K562 (cell line): ENCODE measurements at regions not wholly inside any gene's neighbourhood (a gene's known extent, or its start where the extent isn't known, plus 50 kb on each side); places are given as distances from the start of the nearest gene placed in this dataset.
"Not testable (repeated sequence)": the region's sequence is repeated elsewhere in the genome, so short reads cannot be mapped to it uniquely, and the experiment has no call there.

Source experiments
- ATAC-seq: fragments of 200-7000 bp; cut with Tn5 transposase; 3 replicates; pipeline ENCODE4 v1.9.1; 2020; ENCODE audit warnings: moderate library complexity
- BruUV-seq: library from RNA; stranded (reverse); fragments of 400-500 nt; replicated peaks from 2 replicates; lab custom pipeline; 2021; lab: Mats Ljungman, UMichigan
- CTCF ChIA-PET: fragments of 300-600 bp; formaldehyde crosslinking; extraction: SDS; loops from one replicate; lab custom pipeline; 2021; ENCODE audit warnings: low intra/inter-chr PET ratio; lab: Yijun Ruan, JAX
- POLR2A ChIA-PET: fragments of 300-600, 350-650 bp; sonication (Branson Sonifier 250); formaldehyde crosslinking; extraction: SDS; loops from one replicate; lab custom pipeline; 2021; ENCODE audit warnings: antibody characterized with exemption, inconsistent platforms; lab: Yijun Ruan, JAX
- DNase-seq, 4 experiments: peaks; one replicate each; pipeline versions ENCODE4 v3.0.0 to v3.0.0-alpha.2; 2011 to 2018; ENCODE audit warnings: low spot score in 3 of 4, mixed read lengths in 3 of 4; ENCODE audit errors: extremely low read depth in 1 of 4
- FAIRE-seq: peaks from 2 replicates; lab custom pipeline; 2011; peaks lifted over from hg19 to GRCh38; lab: Jason Lieb, UNC
- H2AFZ ChIP-seq: 2 replicates; pipeline ENCODE4 v1.6.0; 2011; ENCODE audit warnings: low read depth, low read length, control low read depth, inconsistent platforms
- H3K27ac ChIP-seq: fragments of 200-600 bp; 3 replicates; pipeline ENCODE4 v1.8.0; 2011; ENCODE audit warnings: low read depth, mild to moderate bottlenecking, control low read depth, inconsistent platforms, low read length, moderate library complexity, mixed read lengths; ENCODE audit errors: extremely low read depth
- H3K27me3 ChIP-seq, 2 experiments: fragments of 300-600 bp in 1 of 2; 2 replicates in 1 of 2; 3 replicates in 1 of 2; pipeline versions ENCODE4 v1.6.0 to v1.8.0; 2011; ENCODE audit warnings: inconsistent platforms in 2 of 2, low read length in 2 of 2, mild to moderate bottlenecking in 1 of 2, mixed read lengths in 1 of 2, moderate library complexity in 1 of 2; ENCODE audit not compliant: control insufficient read depth in 2 of 2, insufficient read depth in 2 of 2
- H3K36me3 ChIP-seq: fragments of 300-600 bp; 3 replicates; pipeline ENCODE4 v1.8.0; 2011; ENCODE audit warnings: mild to moderate bottlenecking, low read length, inconsistent platforms; ENCODE audit not compliant: control insufficient read depth, insufficient read depth
- H3K4me1 ChIP-seq, 2 experiments: fragments of 200-600 bp in 1 of 2; replicated peaks in 1 of 2; 2 replicates in 1 of 2; 3 replicates in 1 of 2; pipeline versions ENCODE4 v1.5.1 to v1.8.0; 2011; ENCODE audit warnings: inconsistent platforms in 2 of 2, low read length in 2 of 2, mild to moderate bottlenecking in 1 of 2, mixed read lengths in 1 of 2, moderate library complexity in 1 of 2; ENCODE audit not compliant: control insufficient read depth in 2 of 2, insufficient read depth in 2 of 2
- H3K4me2 ChIP-seq: 2 replicates; pipeline ENCODE4 v1.6.1; 2011; ENCODE audit warnings: low read length, control low read depth, inconsistent platforms, mixed read lengths; ENCODE audit not compliant: insufficient read depth
- H3K4me3 ChIP-seq: fragments of 200-600 bp; sonication (generic), shearing (Covaris generic); 2 replicates; pipeline ENCODE4 v1.5.1; 2016; ENCODE audit warnings: control low read depth, inconsistent platforms
- H3K79me2 ChIP-seq: fragments of 200-600 bp; 3 replicates; pipeline ENCODE4 v1.8.0; 2011; ENCODE audit warnings: low read length, inconsistent platforms; ENCODE audit not compliant: control insufficient read depth, insufficient read depth
- H3K9ac ChIP-seq, 2 experiments: 2 replicates each; pipeline versions ENCODE4 v1.6.0 to v1.6.1; 2011; ENCODE audit warnings: low read depth in 2 of 2, low read length in 2 of 2, control low read depth in 1 of 2, inconsistent platforms in 1 of 2, mild to moderate bottlenecking in 1 of 2, mixed read lengths in 1 of 2; ENCODE audit not compliant: insufficient read depth in 1 of 2
- H3K9me1 ChIP-seq: one replicate; pipeline ENCODE4 v1.6.0; 2011; ENCODE audit warnings: inconsistent platforms, mild to moderate bottlenecking, low read length, moderate library complexity; ENCODE audit not compliant: control insufficient read depth, insufficient read depth
- H3K9me3 ChIP-seq: replicated peaks from 2 replicates; pipeline ENCODE4 v1.5.1; 2011; ENCODE audit warnings: low read depth, low read length, inconsistent platforms; ENCODE audit not compliant: control insufficient read depth, insufficient read depth
- H4K20me1 ChIP-seq: replicated peaks from 2 replicates; pipeline ENCODE4 v1.6.1; 2011; ENCODE audit warnings: low read length, inconsistent platforms, mixed read lengths; ENCODE audit not compliant: control insufficient read depth, insufficient read depth
- DPF2 ChIP-seq: fragments of 450-650 bp; IDR thresholded peaks from 2 replicates; pipeline ENCODE4 v1.6.1; 2016
- HDAC6 ChIP-seq: IDR thresholded peaks from 2 replicates; pipeline ENCODE4 v1.6.1; 2012; ENCODE audit warnings: low read depth, mild to moderate bottlenecking, control low read depth, inconsistent platforms, low read length, moderate library complexity
- PHTF2 ChIP-seq: fragments of 250-450 bp; sonication (Bioruptor Pico); IDR thresholded peaks from 2 replicates; pipeline ENCODE4 v1.5.0; 2021; ENCODE audit warnings: mild to moderate bottlenecking
- SP2 ChIP-seq: IDR thresholded peaks from 2 replicates; pipeline ENCODE4 v1.6.1; 2011; ENCODE audit warnings: mild to moderate bottlenecking, low read depth, low read length, moderate library complexity; ENCODE audit not compliant: poor library complexity, severe bottlenecking; ENCODE audit errors: extremely low read depth
- TOE1 ChIP-seq, 2 experiments: fragments of 450-650 bp in 1 of 2; sonication (generic) in 1 of 2; formaldehyde crosslinking in 1 of 2; IDR thresholded peaks; 2 replicates each; pipeline versions ENCODE4 v1.7.1 to v1.8.0; 2016 to 2022; ENCODE audit warnings: borderline replicate concordance in 2 of 2, mild to moderate bottlenecking in 2 of 2, antibody characterized with exemption in 1 of 2, inconsistent platforms in 1 of 2, low read depth in 1 of 2, missing genetic modification reagents in 1 of 2, moderate library complexity in 1 of 2
- ZNF140 ChIP-seq: fragments of 250-450 bp; sonication (Bioruptor Pico); IDR thresholded peaks from 2 replicates; pipeline ENCODE4 v1.8.0; 2021; ENCODE audit warnings: moderate library complexity, mild to moderate bottlenecking, inconsistent platforms
- ZNF707 ChIP-seq: fragments of 250-450 bp; sonication (Bioruptor Pico); conservative IDR thresholded peaks from 2 replicates; pipeline ENCODE4 v1.8.0; 2022; ENCODE audit warnings: inconsistent platforms, mild to moderate bottlenecking, moderate library complexity
- WGBS: fragments of 100-300 bp; shearing (Covaris generic); methylation state at CpG from one replicate; pipeline ENCODE4 v1.1.6; 2016; ENCODE audit warnings: low coverage, mixed read lengths; ENCODE audit not compliant: insufficient coverage; ENCODE audit errors: missing lambda C conversion rate; 5-methylcytosine and 5-hydroxymethylcytosine counted together
- in situ Hi-C: fragments of 300-500 bp; cut with MboI; formaldehyde crosslinking; loops from 4 replicates; pipeline ENCODE4 v1.15.0; 2018; ENCODE audit warnings: inconsistent platforms, mixed read lengths
- intact Hi-C: fragments of 100-400 bp; cut with micrococcal nuclease; formaldehyde crosslinking; loops from 2 replicates; pipeline ENCODE4 v1.14.2; 2022

DNA sequence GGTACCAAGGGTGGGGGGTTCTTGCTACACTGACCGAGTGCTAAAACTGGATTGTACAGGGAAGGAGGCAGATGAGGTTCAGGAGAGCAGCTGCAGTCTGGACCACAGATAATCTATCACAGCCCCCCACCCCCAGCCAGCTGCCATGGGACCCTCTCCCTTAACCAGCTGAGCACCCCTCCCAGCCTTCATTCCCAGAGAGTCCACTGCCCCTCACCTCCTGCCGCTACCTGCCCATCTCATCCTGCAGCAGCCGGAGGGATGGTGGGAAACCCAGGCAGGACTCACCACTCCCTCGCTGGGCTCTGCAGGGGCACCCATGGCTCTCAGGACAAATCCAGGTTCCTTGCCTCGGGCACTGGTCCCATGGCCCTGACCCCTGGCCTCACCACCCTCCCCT lies 66.7 kb downstream of the MRPL36 start (continued):
- TF ChIP-seq ZNF140 (CRISPR knock-in tag) (no peak), PHTF2 (CRISPR knock-in tag) (no peak), SP2 (no peak), ZNF707 (CRISPR knock-in tag) (no peak), TOE1 (IDR thresholded peaks at IDR 0.05; ENCODE audit: borderline replicate concordance) (no peak), TOE1 (CRISPR knock-in tag; IDR thresholded peaks at IDR 0.05; ENCODE audit: borderline replicate concordance, low read depth) (no peak), DPF2 (no peak)

DNA sequence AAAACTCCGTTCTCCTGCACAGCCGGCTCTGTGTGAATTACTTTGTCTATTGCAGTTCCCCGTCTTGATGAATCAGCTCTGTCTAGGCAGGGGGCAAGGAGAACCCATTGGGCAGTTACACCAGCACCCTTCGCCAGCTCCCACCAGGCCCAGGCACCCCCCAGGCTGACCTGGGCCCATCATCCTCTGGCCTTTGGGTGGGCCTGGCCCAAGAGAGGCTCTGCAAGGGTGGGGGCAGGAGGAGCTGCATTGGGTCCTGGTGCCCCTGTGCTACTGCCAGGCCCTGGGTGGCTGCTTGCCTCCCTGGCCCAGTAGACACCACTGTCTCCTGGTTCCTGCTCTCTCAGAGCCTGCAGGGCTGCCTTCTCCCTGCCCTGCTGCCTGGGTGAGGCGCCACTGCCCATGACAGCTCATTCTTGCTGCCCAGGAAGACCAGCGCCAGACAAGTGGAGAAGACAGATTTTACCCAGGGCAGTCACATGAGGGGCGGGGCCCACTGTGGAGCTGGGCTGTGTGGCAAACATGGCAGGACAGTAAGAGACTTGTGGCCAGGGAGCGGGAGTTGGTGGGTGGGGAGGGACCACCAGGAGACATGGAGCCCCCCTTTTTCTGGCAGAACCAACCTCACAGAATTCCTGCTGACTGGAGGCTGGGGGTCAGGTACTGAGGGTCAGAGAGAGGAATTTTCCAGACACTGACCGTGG lies 67.2 kb downstream of the MRPL36 start:
- POLR2A ChIA-PET = no interaction called here
- H2AFZ ChIP-seq = no peak overlapping the region
- H3K79me2 ChIP-seq = no peaks in the 10 kb centered on the region
- peaks cover 10% of the 10 kb centered on the region for H4K20me1 ChIP-seq
- in situ Hi-C loops = no loop called here
- H3K4me1 ChIP-seq = peaks cover 0 to 12% of the 10 kb centered on the region in 2 experiments; a peak in 1 of 5 replicates
- ATAC-seq = no peak
- no peak overlapping the region for H3K27ac ChIP-seq
- FAIRE-seq = no peak
- intact Hi-C loops = no loop called here
- peaks cover 4% of the 10 kb centered on the region for H3K9me1 ChIP-seq
- CTCF ChIA-PET = no interaction called here
- no TSS peak for BruUV-seq
- no peak overlapping the region for H3K4me3 ChIP-seq
- H3K9me3 ChIP-seq = no peaks in the 10 kb centered on the region
- peaks cover 33 to 64% of the 10 kb centered on the region in 2 experiments; a peak in 4 of 5 replicates for H3K27me3 ChIP-seq
- TF ChIP-seq HDAC6 = no peak
- under 1% methylated on average over 9 of the region's 9 CpGs for WGBS
- no peaks in the 10 kb centered on the region for H3K36me3 ChIP-seq
- H3K9ac ChIP-seq = no peak overlapping the region
- no peak for DNase-seq
- no peak overlapping the region for H3K4me2 ChIP-seq

DNA sequence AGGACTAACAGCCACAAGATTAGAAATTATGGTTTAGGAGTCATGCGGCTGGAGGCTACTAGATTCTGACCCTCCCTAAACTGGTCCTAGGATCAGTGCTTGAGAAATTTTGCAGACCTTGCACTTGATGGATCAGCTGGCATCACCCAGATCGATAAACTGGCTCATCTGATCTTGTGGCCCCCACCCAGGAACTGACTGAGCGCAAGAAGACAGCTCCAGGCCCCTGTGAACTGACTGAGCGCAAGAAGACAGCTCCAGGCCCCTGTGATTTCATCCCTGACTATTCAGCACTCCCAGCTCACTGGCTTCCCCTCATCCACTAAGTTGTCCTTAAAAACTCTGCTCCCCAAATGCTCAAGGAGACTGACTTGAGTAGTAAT lies 67.8 kb downstream of the MRPL36 start:
- 13% methylated on average over 4 of the region's 4 CpGs for WGBS
- intact Hi-C loops, BruUV-seq: not testable (repeated sequence)

More for the DNA sequence above, 67.8 kb downstream of the MRPL36 start:
- in situ Hi-C loops, H3K36me3 ChIP-seq, DNase-seq, FAIRE-seq, CTCF ChIA-PET, ATAC-seq, H3K4me3 ChIP-seq, H3K4me2 ChIP-seq, H2AFZ ChIP-seq, POLR2A ChIA-PET, H3K9me3 ChIP-seq, H3K9ac ChIP-seq, H3K9me1 ChIP-seq, H3K79me2 ChIP-seq, H4K20me1 ChIP-seq, H3K27ac ChIP-seq: not testable (repeated sequence)
- Histone ChIP-seq H3K4me1 (peaks cover 0 to 12% of the 10 kb centered on the region in 2 experiments; a peak in 1 of 5 replicates), H3K27me3 (peaks cover 37 to 67% of the 10 kb centered on the region in 2 experiments)
